NCI-H748 (cell line): ENCODE measurements at regions not wholly inside any gene's neighbourhood (a gene's known extent, or its start where the extent isn't known, plus 50 kb on each side); places are given as distances from the start of the nearest gene placed in this dataset.
"Not testable (repeated sequence)": the region's sequence is repeated elsewhere in the genome, so short reads cannot be mapped to it uniquely, and the experiment has no call there.

ENCODE experiments used
- DNase-seq: peaks from one replicate; lab custom pipeline; 2025; ENCODE audit not compliant: unreplicated experiment; lab: John Stamatoyannopoulos, UW

DNA sequence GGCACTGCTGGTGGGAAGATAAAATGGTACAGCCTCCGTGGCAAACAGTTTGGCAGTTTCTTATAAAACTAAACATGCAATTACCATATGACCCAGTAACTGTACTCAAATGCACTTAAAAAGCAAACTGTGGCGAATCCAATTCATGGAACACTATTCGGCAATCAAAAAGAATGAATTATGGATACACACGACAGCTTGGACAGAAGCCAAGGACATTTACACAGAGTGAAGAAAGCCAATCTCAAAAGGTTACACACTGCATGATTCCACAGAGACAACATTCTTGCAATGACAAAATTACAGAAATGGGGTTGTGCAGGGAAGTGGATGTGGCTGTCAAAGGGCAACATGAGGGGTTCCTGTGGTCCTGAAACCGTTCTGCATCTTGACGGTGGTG is 122.1 kb upstream of the IQSEC1 start:
- DNase-seq: no peak

DNA sequence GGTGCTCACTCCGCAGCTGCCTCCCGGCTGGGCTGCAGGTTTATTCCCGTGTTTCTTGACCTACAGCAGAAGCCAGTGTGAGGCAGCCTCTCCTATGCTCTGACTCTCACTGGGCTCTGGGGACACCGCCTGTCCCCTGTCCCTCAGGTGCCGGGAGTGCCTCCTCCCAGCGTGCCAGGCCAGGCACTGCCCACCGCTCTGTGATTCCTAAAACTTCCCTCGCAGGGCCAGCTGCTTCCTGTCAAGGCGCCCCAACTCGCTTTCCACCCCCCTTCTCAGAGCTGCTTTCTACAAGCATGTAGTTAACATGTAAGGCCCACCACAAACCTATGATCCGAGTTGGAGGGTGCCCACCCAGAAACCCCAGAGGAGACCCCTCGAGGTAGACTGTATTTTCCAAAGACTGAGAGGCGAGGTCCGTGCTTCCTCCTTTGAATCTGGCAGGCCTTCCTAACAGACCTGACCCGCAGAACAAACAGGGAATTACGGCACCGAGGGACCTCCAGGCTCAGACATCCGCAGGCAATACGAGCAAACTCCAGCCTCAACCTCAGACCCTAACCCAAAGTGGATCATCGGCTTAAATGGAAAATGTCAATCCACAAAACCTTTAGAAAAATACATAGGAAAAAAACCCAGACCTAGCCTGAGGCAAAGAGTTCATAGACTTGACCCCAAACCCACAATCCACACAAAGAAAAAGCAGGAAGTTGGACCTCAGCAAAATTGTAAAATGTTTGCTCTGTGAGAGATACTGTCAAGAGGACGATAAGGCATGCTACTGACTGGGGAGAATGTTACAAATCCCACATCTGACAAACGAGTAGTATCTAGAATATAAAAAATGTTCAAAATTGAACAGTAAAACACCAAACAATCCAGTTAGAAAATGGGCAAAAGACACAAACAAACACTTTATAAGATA is 121.3 kb upstream of the IQSEC1 start:
- DNase-seq: no peak

DNA sequence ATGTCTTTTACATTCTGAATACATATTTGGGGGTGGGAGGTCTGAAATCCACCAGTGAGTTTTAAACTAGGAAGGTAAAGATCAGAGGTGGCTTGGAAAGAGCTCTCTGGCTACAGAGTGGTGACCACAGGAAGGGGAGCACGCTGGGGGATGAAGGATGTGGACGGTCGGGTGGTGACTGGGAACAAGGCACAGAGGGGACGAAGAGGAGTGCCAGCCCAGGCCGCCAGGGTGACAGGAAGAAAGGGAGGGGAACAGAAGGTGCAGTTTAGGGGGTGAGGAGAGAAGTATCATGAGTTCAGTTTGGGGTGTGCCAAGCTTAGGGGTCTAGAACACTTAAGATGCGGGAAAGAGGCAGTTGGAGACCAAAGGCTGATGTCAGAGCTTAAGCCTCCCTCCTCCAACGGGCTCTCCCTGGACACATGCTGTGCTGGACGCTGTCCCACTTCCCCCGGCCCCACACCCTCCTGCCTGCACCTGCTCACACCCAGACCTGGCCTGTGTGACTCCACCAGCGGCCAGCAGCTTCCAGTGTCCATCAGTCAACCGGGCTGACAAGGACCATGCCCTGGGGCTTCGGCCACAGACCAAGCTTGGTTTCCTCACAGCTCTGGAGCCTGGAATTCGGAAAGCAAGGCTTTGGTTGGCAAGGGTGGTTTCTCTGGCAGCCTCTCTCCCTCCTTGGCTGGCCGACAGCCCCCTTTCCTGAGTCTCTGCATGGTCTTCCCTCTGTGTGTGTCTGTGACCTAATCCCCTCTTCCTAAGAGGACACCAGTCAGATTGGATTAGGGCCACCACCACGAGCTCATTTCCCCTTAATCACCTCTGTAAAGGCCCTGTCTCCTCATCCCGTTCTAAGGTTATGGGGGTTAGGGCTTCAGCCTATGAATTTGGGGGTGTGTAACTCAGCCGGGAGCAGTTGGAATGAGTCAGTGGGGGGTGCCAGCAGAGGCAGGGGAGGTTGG is 120.4 kb upstream of the IQSEC1 start:
- no peak for DNase-seq

DNA sequence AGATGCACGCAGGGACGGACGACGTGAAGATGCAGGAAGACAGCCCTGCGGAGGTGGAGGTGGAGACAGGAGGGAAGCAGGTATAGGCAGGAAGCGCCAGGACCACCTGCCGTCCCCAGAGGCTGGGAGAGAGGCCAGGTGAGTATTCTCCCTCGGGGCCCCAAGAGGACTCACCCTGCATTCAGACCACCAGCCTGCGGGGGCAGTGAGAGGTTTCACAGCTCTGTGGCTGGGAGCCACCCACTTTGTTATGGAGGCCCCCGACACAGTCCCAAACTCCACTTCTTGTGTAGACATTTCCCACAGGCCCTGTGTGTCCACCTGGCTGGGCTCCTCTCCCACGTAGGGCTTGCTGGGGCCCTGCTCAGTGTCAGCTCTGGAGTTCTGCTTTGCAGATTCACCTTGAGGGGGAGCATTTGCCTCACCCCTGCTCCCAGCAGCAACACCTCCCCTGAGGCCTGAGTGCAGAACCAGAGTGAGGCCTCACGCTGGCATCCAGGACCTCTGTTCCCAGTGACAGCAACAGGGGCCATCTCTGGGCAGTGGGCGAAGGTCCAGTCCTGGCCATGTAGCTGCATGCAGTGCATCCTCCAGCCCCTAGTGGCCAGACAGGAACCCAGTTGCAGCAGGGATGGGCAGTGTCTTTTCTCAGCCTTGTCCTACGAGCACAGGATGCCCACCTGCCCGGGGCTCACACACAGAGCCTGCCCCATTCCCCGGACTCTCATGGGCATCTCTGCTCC is 119.4 kb upstream of the IQSEC1 start:
- no peak for DNase-seq

DNA sequence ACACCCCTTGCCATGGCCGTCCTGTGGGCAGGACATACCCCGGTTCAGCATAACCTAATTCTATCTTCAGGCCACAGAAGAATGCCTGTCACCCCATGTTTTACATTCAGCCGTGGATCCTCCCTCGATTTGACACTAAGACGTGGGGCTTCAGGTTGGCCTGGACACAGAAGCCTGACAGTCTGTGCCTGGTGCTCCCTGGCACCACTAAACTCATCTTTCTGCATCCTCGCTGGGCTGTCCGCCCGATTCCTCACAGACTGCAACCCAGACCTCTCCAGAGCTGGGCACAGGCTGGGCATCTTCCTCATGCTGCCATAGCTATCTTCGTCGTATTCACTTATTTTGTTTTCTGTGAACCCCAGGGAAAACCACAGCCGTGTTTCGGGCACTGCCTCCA is 117.8 kb upstream of the IQSEC1 start:
- no peak for DNase-seq

DNA sequence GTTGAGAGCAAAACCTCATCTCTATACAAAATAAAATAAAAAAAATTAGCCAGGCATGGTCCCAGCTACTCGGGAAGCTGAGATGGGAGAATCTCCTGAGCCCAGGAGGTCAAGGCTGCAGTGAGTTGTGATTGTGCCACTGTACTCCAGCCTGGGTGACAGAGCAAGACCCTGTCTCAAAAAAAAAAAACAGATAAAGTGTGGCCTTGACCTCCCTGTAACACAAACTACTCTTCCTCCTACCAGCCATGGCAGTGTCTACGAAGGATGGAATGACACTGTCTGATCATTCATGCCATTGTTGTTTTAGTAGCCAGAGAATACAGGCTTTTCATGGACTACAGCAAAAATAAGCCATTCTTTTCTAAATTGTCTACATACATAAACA is 117.1 kb upstream of the IQSEC1 start:
- no peak for DNase-seq

DNA sequence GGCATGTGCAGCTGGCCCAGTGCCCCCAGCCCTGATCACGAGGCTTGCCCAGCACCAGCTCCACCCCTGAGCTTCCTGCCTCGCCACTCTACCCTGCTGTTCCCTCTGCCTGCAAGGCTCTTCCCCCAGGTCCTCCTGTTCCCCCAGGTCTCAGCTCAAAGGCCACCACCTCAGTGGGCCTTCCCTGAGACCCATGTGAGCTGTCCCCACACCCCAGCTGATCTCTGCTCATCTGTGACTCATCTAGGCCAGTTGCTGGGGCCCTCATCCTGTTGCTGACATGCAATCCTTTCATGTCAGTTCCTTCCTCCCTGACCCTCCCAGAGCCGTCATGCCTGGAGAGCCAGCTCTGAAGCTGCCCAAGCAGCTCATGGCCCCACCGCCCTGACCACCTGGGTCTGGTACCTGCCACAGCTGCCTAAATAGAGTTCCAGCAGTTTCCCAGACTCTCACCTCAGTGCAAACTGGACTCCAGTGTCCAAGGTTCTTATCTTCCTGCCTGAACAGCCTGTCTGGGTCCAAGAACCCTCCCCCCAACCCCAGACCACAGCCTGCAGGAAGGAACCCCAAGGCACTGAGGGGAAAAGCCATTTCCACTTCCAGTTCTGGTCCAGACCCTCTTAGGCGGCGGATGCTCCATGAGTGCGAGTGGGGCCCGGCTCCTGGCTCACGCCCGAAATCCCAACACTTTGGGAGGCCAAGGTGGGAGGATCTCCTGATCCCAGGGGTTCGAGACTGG is 116.6 kb upstream of the IQSEC1 start:
- no peak for DNase-seq

DNA sequence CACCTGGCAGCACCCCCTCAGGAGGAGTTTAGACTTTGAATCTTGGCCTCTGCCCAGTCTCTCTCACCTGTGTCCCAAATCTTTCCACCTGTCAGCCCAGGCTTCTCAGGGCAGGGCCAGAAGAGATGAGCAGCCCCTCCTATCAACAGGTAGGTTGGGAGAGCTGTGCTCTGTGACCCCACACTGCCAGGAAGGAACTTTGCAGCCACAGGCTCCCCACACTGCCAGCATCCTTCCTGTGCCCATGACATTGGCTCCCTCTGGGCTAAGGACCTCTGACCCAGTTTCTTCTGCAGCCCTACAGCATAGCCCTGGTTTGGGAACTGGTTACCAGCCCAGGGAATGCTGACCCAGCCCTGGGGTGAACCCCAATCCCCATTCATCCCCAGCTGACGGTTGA is 115.7 kb upstream of the IQSEC1 start:
- no peak for DNase-seq

DNA sequence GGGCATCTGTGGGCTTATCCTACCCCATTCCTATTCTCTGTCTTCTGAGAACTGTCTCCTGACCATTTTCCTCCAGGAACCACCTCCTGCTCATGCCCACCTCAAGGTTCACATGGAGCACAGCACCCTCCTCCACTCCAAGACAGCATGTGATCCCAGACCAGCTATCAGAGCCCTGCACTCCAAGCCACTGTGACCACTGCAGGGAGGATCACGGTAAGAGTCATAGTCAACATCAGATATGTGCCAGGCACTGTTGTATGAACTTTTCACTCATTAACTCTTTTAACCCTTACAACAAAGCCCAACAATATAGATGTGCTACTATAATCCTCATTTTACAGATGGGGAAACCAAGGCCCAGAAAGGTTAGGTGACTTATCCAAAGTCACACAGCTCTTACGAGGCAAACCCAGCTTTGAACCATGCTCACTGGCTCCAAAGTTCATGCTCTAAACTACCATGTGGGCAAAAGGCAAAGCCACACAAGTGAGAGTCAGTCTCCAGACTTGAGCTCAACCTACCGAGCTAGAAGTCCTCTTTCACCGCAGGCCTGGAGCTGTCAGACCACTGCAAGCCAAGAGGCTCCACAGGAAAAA is 115.1 kb upstream of the IQSEC1 start:
- DNase-seq: no peak

DNA sequence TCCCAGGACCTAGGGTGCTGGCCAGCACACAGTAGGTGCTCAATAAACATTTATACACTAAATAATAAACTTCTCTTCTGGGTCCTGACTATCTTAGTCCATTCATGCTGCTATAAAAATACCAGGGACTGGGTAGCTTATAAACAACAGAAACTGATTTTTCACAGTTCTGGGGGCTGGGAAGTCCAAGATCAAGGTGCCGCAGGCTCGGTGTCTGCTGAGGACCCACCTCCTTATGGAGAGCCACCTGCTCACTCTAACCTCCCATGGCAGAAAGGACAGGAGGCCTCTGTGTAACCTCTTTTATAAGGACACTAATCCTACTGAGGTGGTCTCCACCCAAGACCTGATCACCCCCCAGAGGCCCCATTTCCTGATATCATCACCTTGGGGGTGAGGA is 114.4 kb upstream of the IQSEC1 start:
- DNase-seq: no peak

DNA sequence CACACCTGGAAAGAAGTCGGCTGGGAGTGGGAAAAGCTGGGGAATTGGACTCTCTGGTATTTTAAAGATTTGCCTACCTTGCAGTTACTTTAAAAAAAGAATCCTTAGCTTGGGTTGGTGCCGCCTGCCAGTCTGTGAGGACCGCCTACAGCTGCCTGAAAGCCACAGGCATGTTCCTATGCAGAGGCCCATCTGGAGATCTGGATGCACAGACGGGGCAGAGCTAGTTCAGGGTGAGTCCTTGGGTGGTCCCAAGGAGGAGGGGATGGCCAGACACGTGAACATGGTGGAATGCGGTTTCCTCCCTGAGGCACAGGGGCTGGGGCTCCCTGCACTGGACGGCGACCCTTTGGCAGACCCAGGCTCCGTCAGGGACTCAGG is 113.2 kb upstream of the IQSEC1 start:
- DNase-seq: no peak

DNA sequence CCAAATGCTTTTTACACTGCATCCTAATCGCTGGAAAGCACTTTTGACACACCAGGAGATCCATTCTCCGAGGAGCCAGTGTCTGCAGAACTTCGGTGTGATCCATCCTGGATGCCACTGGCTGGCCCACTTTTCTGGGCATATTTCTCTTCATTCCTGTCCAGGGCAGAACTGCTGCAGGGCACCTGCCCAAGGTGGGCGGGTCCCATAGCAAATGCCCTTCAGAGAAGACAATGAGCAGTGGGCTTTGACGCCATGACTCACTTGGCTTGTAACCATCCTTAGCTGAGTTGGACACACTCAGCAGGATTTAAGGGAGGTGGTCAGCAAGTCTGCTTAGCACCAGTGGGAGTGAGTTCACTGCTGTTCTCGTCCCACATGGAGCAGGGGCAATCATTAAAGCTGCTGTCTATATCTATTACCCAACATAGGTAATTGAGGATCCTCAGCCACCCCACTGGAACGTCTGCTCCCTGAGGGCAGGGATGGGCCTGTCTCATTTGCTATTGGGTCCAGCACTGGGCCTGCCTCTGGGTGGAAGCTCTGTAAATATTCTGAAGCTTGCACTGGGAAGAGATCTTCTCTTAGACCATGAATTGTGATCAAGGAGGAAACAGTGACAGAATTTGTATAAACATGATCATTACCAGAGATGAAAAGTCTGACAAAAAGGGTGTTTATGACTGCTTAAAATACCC is 112.7 kb upstream of the IQSEC1 start:
- no peak for DNase-seq

DNA sequence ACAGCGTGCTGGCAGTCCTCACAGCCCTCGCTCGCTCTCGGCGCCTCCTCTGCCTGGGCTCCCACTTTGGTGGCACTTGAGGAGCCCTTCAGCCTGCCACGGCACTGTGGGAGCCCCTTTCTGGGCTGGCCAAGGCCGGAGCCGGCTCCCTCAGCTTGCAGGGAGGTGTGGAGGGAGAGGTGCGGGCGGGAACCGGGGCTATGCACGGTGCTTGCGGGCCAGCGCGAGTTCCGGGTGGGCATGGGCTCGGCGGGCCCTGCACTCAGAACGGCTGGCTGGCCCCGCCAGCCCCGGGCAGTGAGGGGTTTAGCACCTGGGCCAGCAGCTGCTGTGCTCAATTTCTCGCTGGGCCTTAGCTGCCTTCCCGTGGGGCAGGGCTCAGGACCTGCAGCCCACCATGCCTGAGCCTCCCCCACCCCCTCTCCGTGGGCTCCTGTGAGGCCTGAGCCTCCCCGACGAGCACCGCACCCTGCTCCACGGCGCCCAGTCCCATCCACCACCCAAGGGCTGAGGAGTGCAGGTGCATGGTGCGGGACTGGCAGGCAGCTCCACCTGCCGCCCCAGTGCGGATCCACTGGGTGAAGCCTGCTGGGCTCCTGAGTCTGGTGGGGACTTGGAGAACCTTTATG is 106.5 kb upstream of the IQSEC1 start:
- not testable (repeated sequence) for DNase-seq

DNA sequence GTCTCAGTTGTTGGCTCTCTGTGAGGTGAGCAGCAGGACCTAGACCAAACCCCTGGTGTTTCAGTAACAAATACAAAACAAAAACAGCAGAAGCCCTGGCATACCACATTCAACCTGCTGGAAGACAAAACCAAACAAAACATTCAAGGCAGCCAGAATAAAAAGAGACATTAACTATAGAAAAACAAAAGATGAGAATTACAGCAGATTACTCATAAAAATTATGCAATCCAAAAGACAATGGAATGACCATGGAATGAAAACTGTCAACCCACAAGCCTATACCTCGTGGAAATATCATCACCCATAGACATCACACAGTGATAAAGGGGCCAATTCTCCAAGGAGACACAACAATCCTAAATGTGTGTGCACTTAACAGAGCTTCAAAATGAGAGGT is 106.0 kb upstream of the IQSEC1 start:
- no peak for DNase-seq

DNA sequence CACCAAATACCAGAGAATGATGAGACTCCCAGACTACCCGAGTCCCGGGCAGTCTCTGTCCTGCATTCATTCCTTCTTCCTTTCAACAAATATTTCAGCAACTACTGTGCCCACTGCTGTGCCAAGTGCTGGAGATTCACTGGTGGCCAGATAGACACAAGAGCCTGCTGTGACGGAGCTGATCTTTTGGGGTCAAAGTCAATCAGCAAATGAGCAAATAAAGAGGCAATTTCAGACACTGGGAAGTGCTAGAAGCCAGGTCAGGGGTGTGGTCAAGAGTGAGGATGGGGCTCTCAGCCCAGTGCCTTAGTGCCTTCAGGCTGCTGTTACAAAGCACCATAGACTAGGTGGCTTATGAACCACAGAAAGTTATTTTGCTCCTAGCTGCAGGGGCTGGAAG is 104.9 kb upstream of the IQSEC1 start:
- no peak for DNase-seq

DNA sequence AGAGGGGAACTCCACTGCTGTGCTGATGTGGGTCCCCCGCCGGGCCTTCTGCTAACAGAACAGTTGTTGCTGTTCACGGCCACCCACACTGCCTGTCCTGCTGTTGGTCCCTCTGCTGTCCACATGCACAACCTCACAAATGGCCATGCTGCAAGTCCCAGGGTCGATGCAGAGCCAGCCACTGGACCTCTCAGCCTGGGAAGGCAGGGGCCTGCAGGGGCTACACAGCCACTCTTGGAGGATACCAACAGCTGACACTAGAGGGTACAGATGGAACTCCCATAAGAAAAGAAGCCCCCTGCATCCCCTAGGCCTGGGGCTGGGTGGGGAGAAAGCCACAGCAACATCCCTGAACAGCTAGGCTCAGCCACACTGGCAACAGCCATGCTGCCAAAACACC is 104.4 kb upstream of the IQSEC1 start:
- DNase-seq: no peak

DNA sequence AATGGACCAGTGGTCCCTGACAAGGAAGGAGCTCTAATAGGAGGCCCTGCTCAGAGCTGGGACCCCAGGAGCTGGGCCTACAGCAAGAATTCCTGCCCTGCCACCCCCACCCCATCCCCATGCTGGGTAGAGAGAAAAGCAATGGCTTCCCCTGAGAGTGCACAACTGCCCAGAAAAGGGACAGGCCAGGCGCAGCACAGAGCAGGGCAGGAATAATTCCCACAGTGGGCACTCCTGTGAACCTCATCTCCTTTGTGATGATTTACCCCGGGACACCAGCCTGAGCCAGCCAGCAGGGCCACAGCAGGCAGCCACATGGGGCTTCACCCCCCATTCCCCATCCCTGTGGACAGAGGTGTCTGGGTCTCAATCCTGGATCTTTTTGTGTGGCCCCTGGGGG is 104.0 kb upstream of the IQSEC1 start:
- no peak for DNase-seq

DNA sequence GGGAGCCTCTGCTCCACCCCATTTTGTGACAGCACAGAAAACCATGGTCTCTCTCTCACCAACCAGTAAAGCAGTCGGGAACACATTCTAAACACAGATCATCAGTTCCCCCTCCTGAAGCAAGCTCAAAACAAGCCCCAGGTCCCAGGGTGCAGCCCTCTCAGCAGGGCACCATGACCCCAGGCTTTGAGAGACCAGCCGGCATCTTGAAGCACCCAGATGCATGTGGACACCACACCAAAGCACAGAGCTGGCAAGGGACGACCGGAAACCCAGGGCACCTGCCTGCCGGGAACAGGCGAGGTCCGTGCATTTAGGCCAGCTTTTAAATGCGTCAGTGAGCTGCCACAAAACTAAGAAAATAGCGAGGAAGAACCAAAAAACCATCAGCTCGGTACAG is 103.2 kb upstream of the IQSEC1 start:
- no peak for DNase-seq

DNA sequence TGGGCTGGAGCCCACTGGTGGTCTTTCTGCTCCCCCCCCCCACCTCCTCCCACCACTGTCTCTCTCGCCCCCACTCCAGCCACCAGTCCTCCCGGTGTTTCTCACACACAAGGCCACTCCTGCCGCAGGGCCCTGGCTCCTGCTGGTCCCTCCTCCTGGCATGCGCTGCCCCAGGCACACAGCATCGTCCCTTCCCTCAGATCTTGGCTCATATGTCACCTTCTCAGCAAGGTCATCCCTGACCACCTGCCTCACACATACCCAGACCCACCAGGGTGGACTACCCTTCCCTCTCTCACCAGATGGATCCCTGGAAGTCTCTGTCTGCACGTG is 101.5 kb upstream of the IQSEC1 start:
- DNase-seq: no peak
